ENCODE measurements at regions not wholly inside any gene's neighbourhood (a gene's known extent, or its start where the extent isn't known, plus 50 kb on each side); places are given as distances from the start of the nearest gene placed in this dataset.

DNA sequence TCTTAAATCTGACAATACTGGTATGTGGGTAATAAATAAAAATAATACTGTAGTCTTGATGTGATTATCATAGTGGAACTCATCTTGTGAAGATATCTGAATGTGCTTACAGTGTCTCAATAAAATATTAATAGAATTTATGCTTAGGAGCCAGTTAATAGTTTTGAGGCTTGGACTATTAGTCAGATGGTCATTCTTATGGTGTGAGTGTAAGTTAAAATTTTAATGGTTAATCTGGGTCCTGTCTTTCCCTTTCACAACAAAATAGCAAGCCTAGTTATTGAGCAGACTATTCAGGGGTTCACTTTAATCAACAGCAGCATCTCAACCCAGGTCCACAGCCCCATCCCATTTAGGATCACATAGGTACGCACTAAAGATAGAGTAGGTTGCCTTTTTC is 138.9 kb downstream of the HAUS1 start:
- POLR2A ChIA-PET: interaction anchor here (0.8 kb wide), 1 partner anchor 859 kb away, joined by 4 read pairs; no protein-coding TSS in a partner anchor
- FAIRE-seq (no peak), ATAC-seq (no peak), DNase-seq (ENCODE audit: extremely low read depth in 1 of 4, low spot score in 3 of 4) (no peak)
- no TSS peak for BruUV-seq (replicated peaks)
- 0% methylated on average over 1 of the region's 1 CpG for WGBS (ENCODE audit: insufficient coverage, low coverage, missing lambda C conversion rate)
- H2AFZ ChIP-seq (ENCODE audit: low read depth, low read length): no peak overlapping the region
- CTCF ChIA-PET (ENCODE audit: low intra/inter-chr PET ratio): no interaction called here
- H4K20me1 ChIP-seq (replicated peaks; ENCODE audit: control insufficient read depth, insufficient read depth, low read length): no peaks in the 10 kb centered on the region
- peaks cover 2% of the 10 kb centered on the region for H3K9me1 ChIP-seq (ENCODE audit: control insufficient read depth, insufficient read depth, low read length)
- TF ChIP-seq HDAC2 (IDR thresholded peaks at IDR 0.05) (no peak), JUNB (CRISPR knock-in tag; conservative IDR thresholded peaks at IDR 0.05) (no peak), FOSL1 (tag; conservative IDR thresholded peaks at IDR 0.05) (no peak), RB1 (IDR thresholded peaks at IDR 0.05; ENCODE audit: low read depth) (no peak), ZNF263 (CRISPR knock-in tag; IDR thresholded peaks at IDR 0.05; ENCODE audit: borderline replicate concordance) (no peak), ZNF785 (CRISPR knock-in tag; IDR thresholded peaks at IDR 0.05) (no peak), CC2D1A (IDR thresholded peaks at IDR 0.05) (no peak)
- TF ChIP-seq, protein P1, sequence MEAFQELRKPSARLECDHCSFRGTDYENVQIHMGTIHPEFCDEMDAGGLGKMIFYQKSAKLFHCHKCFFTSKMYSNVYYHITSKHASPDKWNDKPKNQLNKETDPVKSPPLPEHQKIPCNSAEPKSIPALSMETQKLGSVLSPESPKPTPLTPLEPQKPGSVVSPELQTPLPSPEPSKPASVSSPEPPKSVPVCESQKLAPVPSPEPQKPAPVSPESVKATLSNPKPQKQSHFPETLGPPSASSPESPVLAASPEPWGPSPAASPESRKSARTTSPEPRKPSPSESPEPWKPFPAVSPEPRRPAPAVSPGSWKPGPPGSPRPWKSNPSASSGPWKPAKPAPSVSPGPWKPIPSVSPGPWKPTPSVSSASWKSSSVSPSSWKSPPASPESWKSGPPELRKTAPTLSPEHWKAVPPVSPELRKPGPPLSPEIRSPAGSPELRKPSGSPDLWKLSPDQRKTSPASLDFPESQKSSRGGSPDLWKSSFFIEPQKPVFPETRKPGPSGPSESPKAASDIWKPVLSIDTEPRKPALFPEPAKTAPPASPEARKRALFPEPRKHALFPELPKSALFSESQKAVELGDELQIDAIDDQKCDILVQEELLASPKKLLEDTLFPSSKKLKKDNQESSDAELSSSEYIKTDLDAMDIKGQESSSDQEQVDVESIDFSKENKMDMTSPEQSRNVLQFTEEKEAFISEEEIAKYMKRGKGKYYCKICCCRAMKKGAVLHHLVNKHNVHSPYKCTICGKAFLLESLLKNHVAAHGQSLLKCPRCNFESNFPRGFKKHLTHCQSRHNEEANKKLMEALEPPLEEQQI (IDR thresholded peaks at IDR 0.05): no peak
- H3K9me3 ChIP-seq (replicated peaks; ENCODE audit: control insufficient read depth, insufficient read depth, low read depth, low read length): no peaks in the 10 kb centered on the region
- H3K4me1 ChIP-seq (replicated peaks in 1 of 2; ENCODE audit: control insufficient read depth in 2 of 2, insufficient read depth in 2 of 2, low read length in 2 of 2): no peaks in the 10 kb centered on the region; a peak in 1 of 5 replicates
- H3K9ac ChIP-seq (ENCODE audit: insufficient read depth in 1 of 2, low read depth in 2 of 2, low read length in 2 of 2): no peak overlapping the region
- no peak overlapping the region for H3K27ac ChIP-seq (ENCODE audit: extremely low read depth, low read depth, low read length)
- peaks cover 41% of the 10 kb centered on the region for H3K79me2 ChIP-seq (ENCODE audit: control insufficient read depth, insufficient read depth, low read length)
- in situ Hi-C loops (cut with MboI): no loop called here
- no peaks in the 10 kb centered on the region for H3K27me3 ChIP-seq (ENCODE audit: control insufficient read depth in 2 of 2, insufficient read depth in 2 of 2, low read length in 2 of 2)
- H3K4me3 ChIP-seq: no peak overlapping the region
- intact Hi-C loops (cut with micrococcal nuclease): no loop called here
- H3K36me3 ChIP-seq (ENCODE audit: control insufficient read depth, insufficient read depth, low read length): peaks cover 7% of the 10 kb centered on the region; the same call in 1 of the 3 replicates
- no peak overlapping the region for H3K4me2 ChIP-seq (ENCODE audit: insufficient read depth, low read length)
